ENCODE measurements at regions not wholly inside any gene's neighbourhood (a gene's known extent, or its start where the extent isn't known, plus 50 kb on each side); places are given as distances from the start of the nearest gene placed in this dataset.

GRCh38 chr4:38568768-38569167 lies 95.2 kb upstream of the KLF3 start:
- WGBS, 2 donors: 38 to 72% methylated on average over 3 of the region's 3 CpGs
- no peak for TF ChIP-seq POLR2A (IDR thresholded peaks at IDR 0.05)
- TF ChIP-seq CTCF (IDR thresholded peaks at IDR 0.05): no peak
- Histone ChIP-seq H3K36me3 (no peaks in the 10 kb centered on the region), H3K27ac (no peak overlapping the region), H3K4me3 (no peak overlapping the region), H3K27me3 (no peaks in the 10 kb centered on the region), H3K9me3 (no peaks in the 10 kb centered on the region), H3K4me1 (peaks cover 9 to 31% (median 18%) of the 10 kb centered on the region in 3 donors)
- DNase-seq: no peak
- intact Hi-C loops (cut with DNase I): no loop called here

- Histone ChIP-seq H3K4me3 (no peak overlapping the region), H3K27ac (no peak overlapping the region), H3K27me3 (no peaks in the 10 kb centered on the region), H3K36me3 (no peaks in the 10 kb centered on the region), H3K9me3 (no peaks in the 10 kb centered on the region), H3K4me1 (peaks cover 0 to 18% (median 8%) of the 10 kb centered on the region in 3 donors)
- intact Hi-C loops (cut with DNase I): no loop called here
- WGBS, 2 donors: 82 to 97% methylated on average over 5 of the region's 5 CpGs
- DNase-seq: no peak
- no peak for TF ChIP-seq CTCF (IDR thresholded peaks at IDR 0.05)
- TF ChIP-seq POLR2A (IDR thresholded peaks at IDR 0.05): no peak
Observed at GRCh38 chr4:38570647-38571276, 93.2 kb upstream of the KLF3 start.

GRCh38 chr4:38572793-38573192 lies 91.2 kb upstream of the KLF3 start:
- intact Hi-C loops (cut with DNase I): no loop called here
- no peak for TF ChIP-seq POLR2A (IDR thresholded peaks at IDR 0.05)
- no peak for TF ChIP-seq CTCF (IDR thresholded peaks at IDR 0.05)
- H3K4me1 ChIP-seq: peaks cover 0 to 6% (median 4%) of the 10 kb centered on the region in 3 donors
- H3K27me3 ChIP-seq: no peaks in the 10 kb centered on the region
- H3K27ac ChIP-seq: no peak overlapping the region
- no peak overlapping the region for H3K4me3 ChIP-seq
- no peaks in the 10 kb centered on the region for H3K36me3 ChIP-seq
- DNase-seq: no peak
- no peaks in the 10 kb centered on the region for H3K9me3 ChIP-seq

GRCh38 chr4:38574559-38575333 lies 89.3 kb upstream of the KLF3 start:
- no peak for DNase-seq
- 62 to 65% methylated on average over 14 to 16 of the region's 17 CpGs for WGBS, 2 donors

More at GRCh38 chr4:38574559-38575333, 89.3 kb upstream of the KLF3 start:
- TF ChIP-seq CTCF (IDR thresholded peaks at IDR 0.05) (no peak), POLR2A (IDR thresholded peaks at IDR 0.05) (no peak)
- no peak overlapping the region for H3K27ac ChIP-seq
- intact Hi-C loops (cut with DNase I): no loop called here
- H3K36me3 ChIP-seq: no peaks in the 10 kb centered on the region
- no peaks in the 10 kb centered on the region for H3K9me3 ChIP-seq
- H3K4me1 ChIP-seq: peaks cover 0 to 6% (median 4%) of the 10 kb centered on the region in 3 donors
- H3K4me3 ChIP-seq: no peak overlapping the region
- no peaks in the 10 kb centered on the region for H3K27me3 ChIP-seq
